H4 (cell line): ENCODE measurements at regions not wholly inside any gene's neighbourhood (a gene's known extent, or its start where the extent isn't known, plus 50 kb on each side); places are given as distances from the start of the nearest gene placed in this dataset.

ENCODE experiments used
- DNase-seq: peaks from one replicate; pipeline ENCODE4 v3.0.0-alpha.2; 2015; ENCODE audit warnings: low spot score

DNA sequence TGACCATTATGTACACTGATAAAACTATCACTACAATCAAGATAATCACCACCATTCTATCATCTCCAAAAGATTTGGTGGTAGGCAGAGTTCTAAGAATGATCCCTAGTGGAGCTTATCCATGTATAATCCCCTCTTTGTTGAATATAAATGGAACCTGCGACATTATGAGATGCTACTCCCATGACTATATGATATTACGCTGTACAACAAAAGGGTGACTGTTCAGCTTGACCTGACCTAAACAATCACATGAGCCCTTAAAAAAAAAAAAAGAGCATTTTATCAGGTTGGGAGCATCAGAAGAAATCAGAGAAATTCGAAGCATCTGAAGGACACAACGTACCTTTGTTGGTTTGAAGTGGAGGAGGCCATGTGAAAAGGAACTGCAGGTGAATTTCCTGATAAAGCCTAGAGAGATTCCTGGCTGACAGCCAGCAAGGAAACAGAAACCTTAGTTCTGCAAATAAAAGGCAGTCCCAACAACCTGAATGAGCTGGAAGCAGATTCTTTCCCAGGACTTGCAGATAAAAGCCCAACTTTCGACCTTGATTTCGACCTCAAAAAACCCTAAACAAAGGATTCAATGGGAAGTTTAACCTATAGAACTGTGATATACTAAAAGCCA is 270.7 kb downstream of the ADRA2A start:
- no peak for DNase-seq

DNA sequence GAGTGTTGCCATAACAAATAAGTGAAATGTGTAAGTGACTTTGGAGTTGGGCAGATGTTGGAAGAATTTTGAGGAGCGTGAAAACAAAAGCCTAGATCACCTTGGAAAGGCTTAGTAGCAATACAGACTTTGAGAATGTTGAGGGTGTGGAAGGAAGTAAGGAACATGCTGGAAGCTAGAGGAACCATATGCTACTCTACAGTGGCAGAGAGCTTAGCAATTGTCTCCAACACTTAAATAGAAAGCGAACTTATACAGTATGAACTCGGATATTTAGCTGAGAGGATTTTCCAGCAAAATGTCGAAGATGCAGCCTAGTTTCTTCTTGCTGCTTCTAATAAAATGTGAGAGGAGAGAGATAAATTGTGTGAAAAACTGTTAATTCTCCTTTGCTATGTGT is 271.2 kb downstream of the ADRA2A start:
- DNase-seq: no peak

DNA sequence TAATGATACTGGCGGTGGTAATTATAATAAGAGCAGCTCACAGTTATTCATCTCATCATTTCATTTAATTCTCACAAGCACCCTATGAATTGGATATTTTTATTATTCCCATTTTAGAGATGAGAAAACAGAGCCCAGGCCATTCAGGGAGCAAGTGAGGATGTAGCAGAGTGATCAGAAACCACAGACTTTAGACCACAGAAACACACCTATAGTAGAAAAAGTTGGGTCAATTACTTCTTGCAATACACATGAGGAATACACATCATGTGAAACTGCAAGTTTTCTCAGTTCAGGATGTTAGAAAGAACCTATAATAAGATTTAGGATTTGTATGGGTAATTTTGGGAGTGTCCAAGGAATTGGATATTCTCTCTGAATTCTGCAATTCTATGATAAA is 278.0 kb downstream of the ADRA2A start:
- DNase-seq: no peak

DNA sequence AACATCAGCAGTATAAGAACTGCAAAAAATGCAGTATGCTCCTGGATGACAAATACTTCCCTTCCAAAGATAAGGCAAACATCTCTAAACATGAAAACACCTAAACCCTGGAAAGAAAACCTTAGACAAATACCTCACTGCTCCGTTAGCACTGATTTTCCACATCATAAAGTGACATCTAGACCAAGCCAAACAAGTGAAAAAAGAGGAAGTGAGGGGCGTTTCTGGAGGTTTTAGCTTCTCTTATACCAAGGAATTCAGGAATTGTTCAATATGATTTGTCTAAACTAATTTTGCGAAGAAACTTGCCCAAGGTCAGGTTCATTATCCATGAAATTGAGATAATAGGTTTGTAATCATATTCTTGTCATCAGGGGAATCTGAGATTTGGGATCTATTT is 279.7 kb downstream of the ADRA2A start:
- DNase-seq: no peak

DNA sequence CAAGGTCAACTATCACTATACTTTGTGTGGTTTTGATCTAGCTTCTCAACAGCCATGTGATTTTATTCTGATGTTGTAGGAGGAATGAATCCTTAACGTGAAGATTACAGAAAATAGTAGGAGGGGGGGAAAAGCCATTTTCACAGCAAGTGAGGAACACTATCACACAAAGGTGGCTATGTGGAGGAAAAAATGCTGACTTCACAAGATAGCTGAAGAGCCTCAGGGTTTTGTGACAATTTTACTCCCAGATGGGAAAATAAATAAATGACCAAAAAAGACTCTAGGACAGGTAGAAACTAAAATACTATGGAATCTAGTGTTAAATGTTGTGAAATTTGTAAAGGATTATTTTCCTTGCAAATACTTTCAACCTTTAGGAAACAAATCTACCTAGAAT is 281.0 kb downstream of the ADRA2A start:
- DNase-seq: no peak

DNA sequence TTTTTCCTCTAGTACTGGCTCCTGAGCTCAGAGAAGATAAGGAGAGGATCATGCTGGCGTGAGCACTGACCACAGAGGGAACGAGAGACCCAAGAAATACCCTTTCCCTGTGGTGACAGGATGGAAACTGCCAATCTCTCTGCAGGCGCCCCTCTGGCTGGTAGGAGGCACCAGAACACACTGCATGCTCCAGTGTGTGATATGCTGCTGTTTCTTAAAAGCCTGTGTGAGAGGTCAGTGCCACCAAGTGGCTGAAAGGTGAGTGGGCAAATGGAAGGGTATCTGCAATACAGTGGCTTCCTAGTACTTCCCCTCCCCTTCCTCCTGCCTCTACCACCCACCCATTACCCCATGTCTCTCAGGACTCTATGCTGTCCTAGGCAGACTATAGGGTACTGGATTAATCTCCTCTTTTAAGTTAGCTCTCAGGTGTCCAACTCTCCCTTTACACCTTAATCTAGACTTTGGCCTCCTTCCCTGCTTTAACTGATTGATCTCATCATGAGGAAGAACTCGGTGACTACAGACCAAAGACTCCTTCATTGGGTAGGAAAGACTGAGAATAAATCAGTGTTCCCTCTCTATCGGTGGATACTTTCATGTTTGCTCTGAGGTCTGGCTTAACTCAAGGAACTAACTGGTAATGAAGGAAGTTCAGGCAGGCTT is 283.6 kb downstream of the ADRA2A start:
- DNase-seq: peak; percentile 11

DNA sequence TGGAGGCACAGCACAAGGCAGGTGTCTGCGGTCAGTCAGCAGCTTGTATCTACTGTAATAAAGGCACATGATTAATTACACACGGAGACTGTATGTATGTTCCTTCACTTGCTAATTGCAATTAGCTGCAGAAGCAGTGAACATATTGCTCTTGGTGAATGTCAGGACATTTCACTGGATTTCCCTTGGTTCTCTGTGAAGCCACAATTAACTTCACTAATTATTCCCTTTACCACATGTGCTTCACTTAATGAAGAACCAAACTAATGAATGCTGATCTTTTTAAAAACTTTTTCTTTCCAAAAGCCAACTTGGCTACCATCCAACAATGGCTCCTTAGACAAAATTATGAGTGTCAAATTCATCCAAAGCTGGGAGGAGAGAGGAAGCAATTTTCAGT is 290.7 kb downstream of the ADRA2A start:
- DNase-seq: no peak

DNA sequence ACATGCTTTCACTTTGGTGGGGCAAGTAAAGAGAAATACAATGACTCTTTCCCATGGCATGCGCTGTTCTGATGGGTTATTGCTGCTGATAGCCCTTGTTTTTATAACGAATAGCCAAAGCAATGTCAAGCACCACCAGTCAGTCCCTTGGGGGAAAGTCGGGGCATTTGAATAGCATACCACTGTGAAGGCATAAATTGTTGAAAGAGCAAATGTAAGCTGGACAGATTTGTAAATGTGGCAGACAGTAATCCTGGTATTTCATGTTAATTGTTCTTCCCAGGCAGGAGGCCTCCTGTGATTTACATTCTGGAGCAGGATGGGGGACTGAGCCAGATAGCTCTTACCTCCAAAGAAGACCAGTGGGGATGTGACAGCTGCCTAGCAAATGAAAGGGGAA is 293.3 kb downstream of the ADRA2A start:
- no peak for DNase-seq

DNA sequence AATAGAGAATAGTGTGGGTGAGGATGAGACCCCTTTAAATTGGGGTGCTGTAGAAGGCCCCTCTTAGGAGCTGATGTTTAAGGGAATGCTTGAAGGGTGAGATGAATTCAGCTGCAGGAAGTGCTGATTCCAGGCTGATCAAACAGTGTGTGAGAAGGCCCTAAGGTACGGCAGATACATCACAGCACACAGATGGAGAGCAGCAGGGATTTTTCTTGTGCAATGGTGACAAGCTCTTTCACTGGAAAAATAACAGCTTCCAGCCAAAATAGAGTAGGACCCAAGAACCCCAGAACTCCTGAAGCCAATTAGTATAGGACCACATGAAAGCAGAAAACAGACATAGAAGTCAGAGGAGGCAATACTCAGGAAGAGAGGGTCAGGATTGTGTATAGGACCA is 296.9 kb downstream of the ADRA2A start:
- DNase-seq: no peak

DNA sequence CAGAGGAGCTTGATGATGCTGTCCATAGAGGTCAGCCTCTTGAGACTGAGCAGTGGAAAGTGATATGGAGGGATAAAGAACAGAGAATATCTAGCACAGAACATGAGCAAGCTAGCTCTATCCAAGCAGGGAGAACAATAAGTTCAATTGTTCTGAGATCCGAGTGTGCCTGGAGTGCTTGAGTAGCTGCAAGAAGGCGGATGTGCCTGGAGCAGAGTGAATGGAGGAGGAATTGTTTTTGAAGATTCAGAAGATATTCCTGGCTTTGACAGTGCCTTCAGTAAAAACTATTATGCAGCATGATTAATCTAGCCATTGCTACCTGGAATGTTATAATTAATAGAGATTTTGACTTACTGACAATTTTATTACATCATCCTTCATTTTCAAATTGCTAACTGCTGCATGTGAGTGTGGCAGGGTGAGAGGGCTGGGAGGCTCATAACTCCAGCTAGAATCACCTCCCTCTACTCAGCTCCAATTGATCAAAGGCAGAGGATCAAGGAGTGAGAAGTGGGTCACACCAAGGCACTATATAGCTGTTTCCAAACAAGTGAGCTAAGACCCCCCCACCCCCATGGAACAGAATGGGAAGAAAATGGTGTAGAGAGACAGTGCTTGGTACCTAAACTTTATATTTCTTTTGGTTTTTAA is 302.8 kb downstream of the ADRA2A start:
- no peak for DNase-seq

DNA sequence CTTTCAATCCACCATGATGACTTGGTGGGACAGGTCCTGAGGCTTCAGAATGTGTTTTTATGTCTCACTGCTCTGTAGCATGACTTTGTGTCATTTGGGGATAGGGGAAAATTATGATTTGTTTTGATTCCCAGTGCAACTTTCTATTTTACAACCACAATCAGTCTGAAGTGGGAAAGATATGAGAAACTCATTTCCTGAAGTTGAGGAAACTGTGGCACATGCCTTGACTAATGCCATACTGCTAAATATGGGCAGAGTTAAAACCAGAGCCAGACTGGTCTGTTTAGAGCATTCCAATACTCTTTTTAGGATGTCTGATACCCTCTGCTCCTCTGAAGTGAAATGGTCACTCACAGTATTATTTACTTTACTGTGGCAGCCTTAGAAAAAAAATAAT is 307.7 kb downstream of the ADRA2A start:
- no peak for DNase-seq

DNA sequence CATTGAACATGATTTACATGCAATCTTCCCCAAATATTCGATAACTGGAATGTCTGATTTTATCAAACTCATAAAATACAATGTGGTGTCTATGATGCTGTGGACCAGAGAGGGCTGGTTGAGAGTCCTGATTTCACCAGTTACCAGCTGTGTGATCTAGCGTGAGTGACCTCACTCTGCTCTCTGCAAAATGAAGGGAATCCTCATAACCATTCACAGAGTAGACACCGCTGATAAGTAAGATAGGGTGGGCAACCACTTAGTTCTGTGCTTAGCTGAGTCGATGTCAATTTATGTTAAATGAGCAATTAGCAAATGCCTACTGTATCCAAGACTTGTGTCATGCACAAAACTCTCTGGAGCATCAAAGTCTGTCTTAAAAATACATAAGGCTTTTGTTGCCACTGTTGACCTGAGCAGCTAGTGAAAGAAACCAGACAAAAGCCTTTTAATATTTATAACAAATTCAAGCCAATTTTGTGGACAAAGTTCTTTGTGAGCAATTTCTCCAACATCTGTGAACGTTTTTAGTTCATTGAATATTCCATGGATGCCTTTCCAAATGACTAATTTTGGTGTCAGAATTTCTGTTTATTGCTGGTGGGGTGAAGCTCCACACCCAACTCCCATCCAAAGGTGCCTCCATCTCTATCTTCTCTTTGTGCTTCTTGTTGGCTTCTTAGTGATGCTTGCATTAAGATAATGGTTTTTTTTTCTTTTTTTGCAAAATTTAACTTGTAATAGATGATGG is 314.2 kb downstream of the ADRA2A start:
- DNase-seq: no peak

DNA sequence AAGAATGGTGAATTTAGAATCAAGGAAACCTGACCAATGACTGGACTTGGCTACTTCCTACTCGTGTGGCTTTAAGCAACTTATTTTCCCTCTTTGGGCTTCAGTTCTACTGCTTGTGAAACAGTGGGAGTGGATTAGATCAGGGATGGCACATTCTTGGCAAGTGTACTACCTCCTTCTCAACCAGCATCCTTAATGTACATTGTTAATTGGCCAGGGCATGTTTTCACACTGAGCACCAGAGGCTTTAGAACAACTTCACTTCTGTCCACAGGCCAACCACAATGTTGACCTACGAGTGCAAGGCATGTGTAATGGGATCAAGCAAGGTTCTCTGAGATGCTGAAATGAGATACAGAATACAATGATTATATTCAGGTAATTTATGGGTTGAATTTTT is 315.3 kb downstream of the ADRA2A start:
- no peak for DNase-seq

DNA sequence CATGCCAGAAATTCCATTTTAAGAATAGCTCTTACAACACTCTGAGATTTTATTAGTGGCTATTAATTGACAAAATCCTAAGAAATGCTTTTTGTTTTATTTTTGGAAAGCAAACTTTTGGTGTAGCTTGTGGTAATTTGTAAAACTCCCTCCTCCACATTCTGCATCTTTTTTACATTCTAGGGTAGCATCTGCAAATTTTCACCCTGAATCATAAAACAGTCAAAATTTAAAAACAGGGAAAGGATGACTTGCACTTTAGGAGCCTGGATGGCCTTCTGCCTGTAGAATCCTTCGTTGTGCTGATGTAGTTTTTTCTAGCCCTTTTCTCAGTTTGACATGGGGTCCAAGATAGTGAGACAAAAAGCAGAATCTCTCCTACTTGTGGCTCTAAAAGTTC is 316.1 kb downstream of the ADRA2A start:
- DNase-seq: no peak

DNA sequence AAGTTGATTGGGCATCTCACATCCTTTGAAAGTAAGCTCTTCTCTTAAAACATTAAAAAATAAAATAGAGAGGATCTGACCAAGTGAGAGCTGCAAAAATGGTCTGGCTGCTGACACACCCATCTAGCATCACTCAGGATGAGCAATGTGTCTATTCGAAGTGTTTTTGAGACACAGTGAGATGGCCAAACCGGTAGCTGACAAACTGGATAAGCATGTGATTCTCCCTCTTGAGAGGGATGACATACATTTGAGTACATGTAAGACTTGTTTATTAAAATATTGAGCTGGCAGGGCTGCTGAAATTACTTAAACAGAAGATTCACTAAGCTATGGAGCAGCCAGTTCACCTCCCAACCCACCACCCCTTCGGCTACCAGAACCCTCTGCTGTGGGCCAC is 333.9 kb downstream of the ADRA2A start:
- no peak for DNase-seq

DNA sequence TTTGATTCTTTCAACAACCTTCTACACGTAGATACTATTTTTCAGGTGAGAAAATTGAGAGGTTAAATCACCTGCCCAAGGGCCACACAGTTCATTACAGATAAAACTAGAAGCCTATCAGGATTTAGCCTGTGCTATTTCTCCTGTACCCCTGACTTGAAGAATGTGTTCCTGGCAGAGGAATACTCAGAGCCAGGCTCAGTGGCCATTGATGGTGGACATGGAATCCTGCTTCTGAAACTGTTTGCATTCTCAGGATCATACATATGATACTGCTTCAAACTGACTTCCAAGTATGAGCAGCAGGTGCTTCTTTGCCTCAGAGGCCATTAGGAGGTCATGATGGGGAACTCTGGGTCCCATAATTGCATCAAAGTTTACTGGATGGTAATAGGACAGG is 348.6 kb downstream of the ADRA2A start:
- DNase-seq: no peak

DNA sequence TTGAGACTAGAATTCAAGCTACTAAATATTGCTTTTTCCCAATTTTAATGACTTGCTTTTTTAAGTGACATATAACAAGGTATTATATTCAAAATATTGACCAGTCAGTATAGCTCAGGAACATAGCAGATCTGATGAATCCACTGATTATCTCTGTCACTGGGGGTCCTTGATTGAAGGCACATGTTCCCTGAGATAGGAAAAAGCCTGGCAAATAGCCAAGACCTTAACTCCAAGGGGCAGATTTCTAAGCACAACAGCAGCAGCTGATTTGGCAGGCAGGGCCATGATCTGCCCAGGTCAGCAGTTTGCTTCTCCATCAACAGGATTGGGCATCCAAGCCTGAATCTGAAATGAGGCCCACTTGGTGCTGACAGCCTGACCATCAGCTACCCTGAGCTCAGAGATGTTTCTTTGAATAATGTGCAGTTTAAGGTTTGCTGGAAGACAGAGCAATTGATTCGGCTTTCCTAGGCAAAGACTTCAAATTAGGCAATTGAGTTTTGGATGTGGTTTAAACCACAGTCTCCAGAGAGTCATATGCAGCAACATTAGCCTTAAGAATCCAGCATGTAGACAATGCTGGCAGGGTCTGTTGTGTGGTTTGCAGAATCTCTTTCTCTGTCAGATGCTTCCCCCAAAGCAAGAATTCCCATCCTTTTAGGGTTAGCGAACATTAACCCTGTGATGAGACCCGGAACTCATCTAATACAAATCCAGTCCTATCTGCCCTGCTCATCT is 352.6 kb downstream of the ADRA2A start:
- DNase-seq: no peak

DNA sequence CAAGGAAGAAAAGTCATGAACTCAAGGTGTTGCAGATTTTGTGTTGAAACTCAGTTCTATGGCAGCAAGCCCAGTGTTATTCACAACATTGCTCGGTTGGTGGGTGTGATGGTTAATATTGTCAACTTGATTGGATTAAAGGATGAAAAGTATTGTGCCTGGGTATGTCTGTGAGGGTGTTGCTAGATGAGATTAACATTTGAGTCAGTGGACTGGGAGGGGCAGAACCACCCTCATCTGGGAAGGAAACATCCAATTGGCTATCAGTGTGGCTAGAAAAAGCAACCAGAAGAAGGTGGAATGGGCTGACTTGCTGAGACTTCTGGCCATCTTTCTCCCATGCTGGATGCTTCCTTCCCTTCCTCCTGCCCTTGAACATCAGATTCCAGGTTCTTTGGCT is 353.2 kb downstream of the ADRA2A start:
- no peak for DNase-seq

DNA sequence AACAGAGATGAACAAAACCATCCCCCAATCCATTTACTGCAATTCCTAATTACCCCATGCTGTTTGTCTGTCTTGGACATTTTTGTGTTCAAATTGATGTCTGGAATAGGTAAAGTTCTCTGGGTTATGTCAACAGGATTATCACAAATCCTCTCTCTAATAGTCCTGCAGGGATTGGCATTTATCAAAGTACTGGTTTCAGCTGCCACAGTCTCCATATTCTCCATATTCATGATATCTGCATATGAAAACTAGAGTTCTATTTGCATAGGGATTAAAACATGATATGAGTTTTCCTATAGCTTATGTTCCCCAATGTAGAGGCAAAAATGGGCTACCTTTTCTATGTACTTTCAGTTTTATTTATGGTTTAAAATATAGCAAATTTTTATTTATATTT is 355.8 kb downstream of the ADRA2A start:
- no peak for DNase-seq

DNA sequence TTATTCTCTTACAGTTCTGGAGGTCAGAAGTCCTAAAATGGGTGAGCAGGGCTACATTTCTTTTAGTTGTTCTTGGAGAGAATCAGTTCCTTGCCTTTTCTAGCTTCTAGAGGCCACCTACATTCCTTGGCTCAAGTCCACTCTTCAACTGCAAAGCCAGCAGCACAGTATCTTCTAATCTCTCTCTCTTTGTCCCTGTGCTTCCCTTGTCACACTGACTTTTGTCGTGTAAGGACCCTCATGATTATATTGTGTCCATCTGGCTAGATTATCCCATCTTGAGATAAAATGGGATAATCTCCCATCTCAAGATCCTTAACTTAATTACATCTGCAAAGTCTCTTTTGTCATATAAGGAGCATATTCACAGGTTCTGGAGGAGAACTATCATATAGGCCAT is 359.0 kb downstream of the ADRA2A start:
- DNase-seq: no peak

DNA sequence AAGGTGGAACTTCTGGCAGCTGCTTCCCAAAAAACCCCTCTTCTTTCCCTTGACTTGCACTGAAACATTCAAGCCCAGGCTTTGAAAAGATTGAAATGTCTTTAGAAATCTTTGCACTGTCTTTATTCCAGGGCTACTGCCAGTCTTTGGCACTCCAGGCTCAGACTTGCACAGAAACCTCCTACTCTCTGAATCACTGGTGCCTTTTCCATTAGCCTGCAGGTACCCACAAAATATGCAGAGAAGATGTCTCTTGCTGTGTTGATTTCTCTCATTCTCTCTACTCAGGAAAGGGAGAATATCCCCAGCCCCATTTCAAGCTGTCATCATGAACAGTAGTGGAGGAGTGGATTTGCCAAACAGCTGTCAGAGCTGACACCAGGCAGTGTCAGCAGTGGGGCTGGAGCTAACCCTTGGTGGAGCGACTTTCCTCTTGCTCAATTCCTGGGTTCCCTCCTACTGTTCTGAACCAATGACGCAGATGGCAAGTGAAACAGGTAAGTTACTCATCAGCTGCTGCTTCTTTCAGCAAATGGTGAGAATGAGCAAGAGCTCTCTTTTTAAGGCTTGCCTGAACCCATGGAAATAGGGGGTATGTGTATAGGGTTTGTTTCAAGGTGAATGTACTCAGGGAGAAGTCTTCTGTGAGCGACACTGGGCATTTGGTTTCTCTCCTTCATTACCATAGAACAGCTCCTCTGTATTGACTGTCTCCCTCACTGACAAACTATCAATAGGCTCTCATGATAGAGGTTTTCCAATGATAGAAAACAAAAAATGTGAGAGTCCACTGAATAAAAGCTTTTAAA is 362.4 kb downstream of the ADRA2A start:
- DNase-seq: no peak
